ENCODE measurements at regions not wholly inside any gene's neighbourhood (a gene's known extent, or its start where the extent isn't known, plus 50 kb on each side); places are given as distances from the start of the nearest gene placed in this dataset.
"Not testable (repeated sequence)": the region's sequence is repeated elsewhere in the genome, so short reads cannot be mapped to it uniquely, and the experiment has no call there.

DNA sequence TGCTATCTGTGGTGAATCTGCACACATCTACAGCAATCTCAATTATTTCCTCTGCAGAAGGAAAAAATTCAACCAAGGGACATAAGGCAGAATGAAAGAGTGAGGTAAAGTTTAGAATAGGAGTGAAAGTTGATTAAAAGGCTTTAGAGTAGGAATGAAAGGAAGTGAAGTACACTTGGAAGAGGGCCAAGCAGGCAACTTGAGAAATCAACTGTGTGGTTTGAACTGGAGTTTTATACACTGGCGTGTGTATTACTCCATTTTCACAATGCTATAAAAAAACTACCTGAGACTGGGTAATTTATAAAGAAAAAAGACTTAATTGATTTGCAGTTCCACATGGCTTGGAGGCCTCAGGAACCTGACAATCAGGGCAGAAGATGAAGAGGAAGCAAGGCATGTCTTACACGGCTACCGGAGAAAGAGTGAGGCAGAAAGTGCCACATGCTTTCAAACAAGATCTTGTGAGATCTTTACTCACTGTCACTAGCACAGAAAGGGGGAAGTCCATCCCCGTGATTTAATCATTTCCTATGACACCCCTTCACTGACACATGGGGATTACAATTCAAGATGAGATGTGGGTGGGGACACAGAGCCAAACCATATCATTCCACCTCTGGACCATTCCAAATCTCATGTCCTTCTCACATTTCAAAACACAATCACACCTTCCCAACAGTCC is 234.8 kb downstream of the IL15 start:
- no peaks in the 10 kb centered on the region for H3K9me2 ChIP-seq (ENCODE audit: insufficient read depth)
- ATAC-seq (no peak), DNase-seq (ENCODE audit: low read depth, low spot score) (no peak)
- H3K4me1 ChIP-seq (ENCODE audit: control insufficient read depth in 1 of 2, insufficient read depth in 2 of 2, low read length in 2 of 2) = no peaks in the 10 kb centered on the region
- H3K9ac ChIP-seq (ENCODE audit: low read length) = no peak overlapping the region
- no peaks in the 10 kb centered on the region for H3K36me3 ChIP-seq (ENCODE audit: control insufficient read depth in 1 of 2, insufficient read depth in 2 of 2, low read length in 2 of 2)
- no peaks in the 10 kb centered on the region for H3K9me3 ChIP-seq (ENCODE audit: control insufficient read depth in 1 of 2, insufficient read depth in 1 of 2, low read depth in 1 of 2, low read length in 2 of 2)
- ChIA-PET CTCF (interaction anchor here (1.6 kb wide), 1 partner anchor 10 kb away, joined by 5 read pairs; no protein-coding TSS in a partner anchor), POLR2A (no interaction called here), RAD21 (ENCODE audit: low non-redundant PET in 1 of 2, low total read pairs in 2 of 2, uncharacterized antibody in 2 of 2, unreplicated experiment in 2 of 2) (no interaction called here)
- H3K4me3 ChIP-seq (replicated peaks in 1 of 2; ENCODE audit: low read depth in 1 of 2, low read length in 2 of 2) = no peak overlapping the region
- H4K20me1 ChIP-seq (ENCODE audit: insufficient read depth) = no peaks in the 10 kb centered on the region
- H2AFZ ChIP-seq (ENCODE audit: low read depth, low read length, poor library complexity, severe bottlenecking) = no peak overlapping the region
- no peaks in the 10 kb centered on the region for H3K79me2 ChIP-seq (ENCODE audit: insufficient read depth, low read length)
- no peak overlapping the region for H3K27ac ChIP-seq (ENCODE audit: low read depth, low read length)
- intact Hi-C loops (cut with micrococcal nuclease) = no loop called here
- TF ChIP-seq EZH2phosphoT487 (IDR thresholded peaks at IDR 0.05; ENCODE audit: borderline replicate concordance) (no peak), ELF1 (IDR thresholded peaks at IDR 0.05; ENCODE audit: borderline replicate concordance, low read depth) (no peak), SP1 (IDR thresholded peaks at IDR 0.05; ENCODE audit: low read depth) (no peak), SRF (IDR thresholded peaks at IDR 0.05; ENCODE audit: low read depth) (no peak), CBX3 (IDR thresholded peaks at IDR 0.05; ENCODE audit: low read depth) (no peak), YY1 (IDR thresholded peaks at IDR 0.05; ENCODE audit: extremely low read depth, insufficient replicate concordance, low read depth, low read length) (no peak), FOSL1 (IDR thresholded peaks at IDR 0.05; ENCODE audit: low read depth) (no peak), RAD21 (IDR thresholded peaks at IDR 0.05; ENCODE audit: low read depth) (no peak), POLR2AphosphoS5 (IDR thresholded peaks at IDR 0.05; ENCODE audit: low read depth, low read length) (no peak), SIN3A (IDR thresholded peaks at IDR 0.05; ENCODE audit: low read depth) (no peak), ZFX (IDR thresholded peaks at IDR 0.05) (no peak), CEBPB (IDR thresholded peaks at IDR 0.05; ENCODE audit: low read depth) (no peak), POLR2A (IDR thresholded peaks at IDR 0.05; ENCODE audit: borderline replicate concordance, extremely low read depth, insufficient read depth, insufficient read length) (no peak), JUND (IDR thresholded peaks at IDR 0.05) (no peak), ZNF274 (IDR thresholded peaks at IDR 0.05; ENCODE audit: low read depth, low read length) (no peak), TCF7L2 (IDR thresholded peaks at IDR 0.05; ENCODE audit: borderline replicate concordance, extremely low read depth, insufficient read depth, insufficient read length) (no peak)
- TF ChIP-seq, protein P1, sequence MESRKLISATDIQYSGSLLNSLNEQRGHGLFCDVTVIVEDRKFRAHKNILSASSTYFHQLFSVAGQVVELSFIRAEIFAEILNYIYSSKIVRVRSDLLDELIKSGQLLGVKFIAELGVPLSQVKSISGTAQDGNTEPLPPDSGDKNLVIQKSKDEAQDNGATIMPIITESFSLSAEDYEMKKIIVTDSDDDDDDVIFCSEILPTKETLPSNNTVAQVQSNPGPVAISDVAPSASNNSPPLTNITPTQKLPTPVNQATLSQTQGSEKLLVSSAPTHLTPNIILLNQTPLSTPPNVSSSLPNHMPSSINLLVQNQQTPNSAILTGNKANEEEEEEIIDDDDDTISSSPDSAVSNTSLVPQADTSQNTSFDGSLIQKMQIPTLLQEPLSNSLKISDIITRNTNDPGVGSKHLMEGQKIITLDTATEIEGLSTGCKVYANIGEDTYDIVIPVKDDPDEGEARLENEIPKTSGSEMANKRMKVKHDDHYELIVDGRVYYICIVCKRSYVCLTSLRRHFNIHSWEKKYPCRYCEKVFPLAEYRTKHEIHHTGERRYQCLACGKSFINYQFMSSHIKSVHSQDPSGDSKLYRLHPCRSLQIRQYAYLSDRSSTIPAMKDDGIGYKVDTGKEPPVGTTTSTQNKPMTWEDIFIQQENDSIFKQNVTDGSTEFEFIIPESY (IDR thresholded peaks at IDR 0.05; ENCODE audit: extremely low read depth, insufficient replicate concordance, low read length) = no peak
- TF ChIP-seq, protein P2, sequence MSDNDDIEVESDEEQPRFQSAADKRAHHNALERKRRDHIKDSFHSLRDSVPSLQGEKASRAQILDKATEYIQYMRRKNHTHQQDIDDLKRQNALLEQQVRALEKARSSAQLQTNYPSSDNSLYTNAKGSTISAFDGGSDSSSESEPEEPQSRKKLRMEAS (IDR thresholded peaks at IDR 0.05) = no peak
- TF ChIP-seq, protein P3, sequence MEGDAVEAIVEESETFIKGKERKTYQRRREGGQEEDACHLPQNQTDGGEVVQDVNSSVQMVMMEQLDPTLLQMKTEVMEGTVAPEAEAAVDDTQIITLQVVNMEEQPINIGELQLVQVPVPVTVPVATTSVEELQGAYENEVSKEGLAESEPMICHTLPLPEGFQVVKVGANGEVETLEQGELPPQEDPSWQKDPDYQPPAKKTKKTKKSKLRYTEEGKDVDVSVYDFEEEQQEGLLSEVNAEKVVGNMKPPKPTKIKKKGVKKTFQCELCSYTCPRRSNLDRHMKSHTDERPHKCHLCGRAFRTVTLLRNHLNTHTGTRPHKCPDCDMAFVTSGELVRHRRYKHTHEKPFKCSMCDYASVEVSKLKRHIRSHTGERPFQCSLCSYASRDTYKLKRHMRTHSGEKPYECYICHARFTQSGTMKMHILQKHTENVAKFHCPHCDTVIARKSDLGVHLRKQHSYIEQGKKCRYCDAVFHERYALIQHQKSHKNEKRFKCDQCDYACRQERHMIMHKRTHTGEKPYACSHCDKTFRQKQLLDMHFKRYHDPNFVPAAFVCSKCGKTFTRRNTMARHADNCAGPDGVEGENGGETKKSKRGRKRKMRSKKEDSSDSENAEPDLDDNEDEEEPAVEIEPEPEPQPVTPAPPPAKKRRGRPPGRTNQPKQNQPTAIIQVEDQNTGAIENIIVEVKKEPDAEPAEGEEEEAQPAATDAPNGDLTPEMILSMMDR (IDR thresholded peaks at IDR 0.05 in 2 of 3, conservative IDR thresholded peaks at IDR 0.05 in 1 of 3; ENCODE audit: borderline replicate concordance in 1 of 3, insufficient read depth in 1 of 3, low read depth in 2 of 3, low read length in 2 of 3) = no peak
- no peak overlapping the region for H3K4me2 ChIP-seq (ENCODE audit: low read length)
- H3K27me3 ChIP-seq (ENCODE audit: insufficient read depth, low read length) = no peaks in the 10 kb centered on the region
- BruUV-seq (replicated peaks) = no TSS peak

DNA sequence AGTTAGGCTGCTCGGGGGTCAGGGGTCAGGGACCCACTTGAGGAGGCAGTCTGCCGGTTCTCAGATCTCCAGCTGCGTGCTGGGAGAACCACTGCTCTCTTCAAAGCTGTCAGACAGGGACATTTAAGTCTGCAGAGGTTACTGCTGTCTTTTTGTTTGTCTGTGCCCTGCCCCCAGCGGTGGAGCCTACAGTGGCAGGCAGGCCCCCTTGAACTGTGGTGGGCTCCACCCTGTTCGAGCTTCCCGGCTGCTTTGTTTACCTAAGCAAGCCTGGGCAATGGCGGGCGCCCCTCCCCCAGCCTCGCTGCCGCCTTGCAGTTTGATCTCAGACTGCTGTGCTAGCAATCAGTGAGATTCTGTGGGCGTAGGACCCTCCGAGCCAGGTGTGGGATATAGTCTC is 246.3 kb downstream of the IL15 start:
- RAD21 ChIA-PET (ENCODE audit: low non-redundant PET in 1 of 2, low total read pairs in 2 of 2, uncharacterized antibody in 2 of 2, unreplicated experiment in 2 of 2); H3K9ac ChIP-seq (ENCODE audit: low read length); POLR2A ChIA-PET; H3K9me2 ChIP-seq (ENCODE audit: insufficient read depth); ATAC-seq; H2AFZ ChIP-seq (ENCODE audit: low read depth, low read length, poor library complexity, severe bottlenecking); H4K20me1 ChIP-seq (ENCODE audit: insufficient read depth); H3K79me2 ChIP-seq (ENCODE audit: insufficient read depth, low read length); H3K4me3 ChIP-seq (replicated peaks in 1 of 2; ENCODE audit: low read depth in 1 of 2, low read length in 2 of 2); H3K27me3 ChIP-seq (ENCODE audit: insufficient read depth, low read length); H3K27ac ChIP-seq (ENCODE audit: low read depth, low read length); intact Hi-C loops (cut with micrococcal nuclease); BruUV-seq (replicated peaks); H3K36me3 ChIP-seq (ENCODE audit: control insufficient read depth in 1 of 2, insufficient read depth in 2 of 2, low read length in 2 of 2); CTCF ChIA-PET; H3K9me3 ChIP-seq (ENCODE audit: control insufficient read depth in 1 of 2, insufficient read depth in 1 of 2, low read depth in 1 of 2, low read length in 2 of 2); H3K4me1 ChIP-seq (ENCODE audit: control insufficient read depth in 1 of 2, insufficient read depth in 2 of 2, low read length in 2 of 2); H3K4me2 ChIP-seq (ENCODE audit: low read length); DNase-seq (ENCODE audit: low read depth, low spot score): not testable (repeated sequence)
